HL-60 (cell line): ENCODE measurements at regions not wholly inside any gene's neighbourhood (a gene's known extent, or its start where the extent isn't known, plus 50 kb on each side); places are given as distances from the start of the nearest gene placed in this dataset.

ENCODE experiments used
- POLR2AphosphoS5 ChIP-seq: IDR thresholded peaks from 2 replicates; pipeline ENCODE4 v1.6.1; 2012; ENCODE audit warnings: low read depth
- REST ChIP-seq: IDR thresholded peaks from 2 replicates; pipeline ENCODE4 v1.6.1; 2012; ENCODE audit warnings: low read depth; ENCODE audit not compliant: insufficient replicate concordance
- TF ChIP-seq, protein P1 (sequence below): IDR thresholded peaks from one replicate; pipeline ENCODE4 v1.5.1; 2011; ENCODE audit warnings: low read length, control low read depth, inconsistent platforms; ENCODE audit not compliant: insufficient read depth

GRCh38 chr4:22070256-22070655 lies 121.7 kb upstream of the KCNIP4 start:
- TF ChIP-seq, protein P1, sequence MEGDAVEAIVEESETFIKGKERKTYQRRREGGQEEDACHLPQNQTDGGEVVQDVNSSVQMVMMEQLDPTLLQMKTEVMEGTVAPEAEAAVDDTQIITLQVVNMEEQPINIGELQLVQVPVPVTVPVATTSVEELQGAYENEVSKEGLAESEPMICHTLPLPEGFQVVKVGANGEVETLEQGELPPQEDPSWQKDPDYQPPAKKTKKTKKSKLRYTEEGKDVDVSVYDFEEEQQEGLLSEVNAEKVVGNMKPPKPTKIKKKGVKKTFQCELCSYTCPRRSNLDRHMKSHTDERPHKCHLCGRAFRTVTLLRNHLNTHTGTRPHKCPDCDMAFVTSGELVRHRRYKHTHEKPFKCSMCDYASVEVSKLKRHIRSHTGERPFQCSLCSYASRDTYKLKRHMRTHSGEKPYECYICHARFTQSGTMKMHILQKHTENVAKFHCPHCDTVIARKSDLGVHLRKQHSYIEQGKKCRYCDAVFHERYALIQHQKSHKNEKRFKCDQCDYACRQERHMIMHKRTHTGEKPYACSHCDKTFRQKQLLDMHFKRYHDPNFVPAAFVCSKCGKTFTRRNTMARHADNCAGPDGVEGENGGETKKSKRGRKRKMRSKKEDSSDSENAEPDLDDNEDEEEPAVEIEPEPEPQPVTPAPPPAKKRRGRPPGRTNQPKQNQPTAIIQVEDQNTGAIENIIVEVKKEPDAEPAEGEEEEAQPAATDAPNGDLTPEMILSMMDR = no peak
- TF ChIP-seq POLR2AphosphoS5 (no peak), REST (no peak)
